GM23338 (cell line): ENCODE measurements at regions not wholly inside any gene's neighbourhood (a gene's known extent, or its start where the extent isn't known, plus 50 kb on each side); places are given as distances from the start of the nearest gene placed in this dataset.

ENCODE experiments used
- ATAC-seq: fragments of 200-7000 bp; cut with Tn5 transposase; 3 replicates; pipeline ENCODE4 v1.9.1; 2020
- DNase-seq: peaks from one replicate; pipeline ENCODE4 v3.0.0-alpha.2; 2015; ENCODE audit warnings: low spot score
- H2AFZ ChIP-seq: fragments of 200-600 bp; sonication (generic); 2 replicates; pipeline ENCODE4 v1.8.0; 2016; ENCODE audit warnings: antibody characterized with exemption, mild to moderate bottlenecking, moderate library complexity
- H3F3A ChIP-seq: fragments of 200-600 bp; sonication (generic); replicated peaks from 2 replicates; pipeline ENCODE4 v1.8.0; 2017; ENCODE audit warnings: antibody characterized with exemption, mixed run types, low read depth
- H3K27ac ChIP-seq: fragments of 200-600 bp; sonication (generic); 2 replicates; pipeline ENCODE4 v1.6.1; 2016; ENCODE audit warnings: low read depth
- H3K27me3 ChIP-seq: fragments of 200-600 bp; sonication (generic); 2 replicates; pipeline ENCODE4 v1.8.0; 2016; ENCODE audit warnings: mild to moderate bottlenecking, mixed run types, moderate library complexity; ENCODE audit not compliant: insufficient read depth
- H3K36me3 ChIP-seq: fragments of 200-600 bp; sonication (generic); 2 replicates; pipeline ENCODE4 v1.8.0; 2016; ENCODE audit warnings: mild to moderate bottlenecking; ENCODE audit not compliant: insufficient read depth
- H3K4me1 ChIP-seq: fragments of 200-600 bp; sonication (generic); 2 replicates; pipeline ENCODE4 v1.8.0; 2016; ENCODE audit warnings: mild to moderate bottlenecking, moderate library complexity; ENCODE audit not compliant: insufficient read depth
- H3K4me2 ChIP-seq: fragments of 200-600 bp; sonication (generic); 2 replicates; pipeline ENCODE4 v1.7.1; 2017; ENCODE audit warnings: mixed run types
- H3K4me3 ChIP-seq: fragments of 200-600 bp; sonication (generic); 2 replicates; pipeline ENCODE4 v1.6.1; 2016; ENCODE audit warnings: mixed run types
- H3K79me2 ChIP-seq: fragments of 200-600 bp; sonication (generic); replicated peaks from 2 replicates; pipeline ENCODE4 v1.8.0; 2017; ENCODE audit warnings: mild to moderate bottlenecking; ENCODE audit not compliant: insufficient read depth
- H3K9me2 ChIP-seq: fragments of 200-600 bp; sonication (generic); 2 replicates; pipeline ENCODE4 v1.8.0; 2017; ENCODE audit not compliant: insufficient read depth
- H4K20me1 ChIP-seq: fragments of 200-600 bp; sonication (generic); replicated peaks from 2 replicates; pipeline ENCODE4 v1.8.0; 2017; ENCODE audit warnings: mild to moderate bottlenecking; ENCODE audit not compliant: insufficient read depth
- H3K27ac Mint-ChIP-seq: 2 replicates; pipeline ENCODE4 v1.8.0; 2020; ENCODE audit warnings: inconsistent platforms, mild to moderate bottlenecking, moderate library complexity, mixed read lengths
- H3K27me3 Mint-ChIP-seq: 3 replicates; pipeline ENCODE4 v1.8.0; 2022; ENCODE audit warnings: low read depth, mild to moderate bottlenecking, moderate library complexity, mixed read lengths, inconsistent platforms; ENCODE audit not compliant: insufficient read depth, poor library complexity
- H3K36me3 Mint-ChIP-seq: 3 replicates; pipeline ENCODE4 v1.8.0; 2021; ENCODE audit warnings: low read depth, mild to moderate bottlenecking, inconsistent platforms, moderate library complexity, mixed read lengths
- H3K4me1 Mint-ChIP-seq: 3 replicates; pipeline ENCODE4 v1.8.0; 2020; ENCODE audit warnings: mild to moderate bottlenecking, inconsistent platforms, mixed read lengths
- H3K4me3 Mint-ChIP-seq: 3 replicates; pipeline ENCODE4 v1.8.0; 2021; ENCODE audit warnings: moderate library complexity, mild to moderate bottlenecking, inconsistent platforms, mixed read lengths
- H3K9me3 Mint-ChIP-seq: 3 replicates; pipeline ENCODE4 v1.8.0; 2020; ENCODE audit warnings: moderate library complexity, mild to moderate bottlenecking, inconsistent platforms, mixed read lengths
- CREB1 ChIP-seq: fragments of 250-450 bp; sonication (Bioruptor Pico); IDR thresholded peaks from 2 replicates; pipeline ENCODE4 v1.5.0; 2020; ENCODE audit warnings: low read depth, mild to moderate bottlenecking, moderate library complexity
- CTCF ChIP-seq, 2 experiments: fragments of 200-600 bp in 1 of 2; sonication (generic) in 1 of 2; conservative IDR thresholded peaks; 2 replicates each; pipeline versions ENCODE4 v1.5.1 to v1.6.1; 2016 to 2017; ENCODE audit warnings: antibody characterized with exemption in 2 of 2, low read depth in 2 of 2, mild to moderate bottlenecking in 2 of 2, moderate library complexity in 1 of 2
- EZH2phosphoT487 ChIP-seq: fragments of 200-600 bp; sonication (generic); IDR thresholded peaks from one replicate; pipeline ENCODE4 v1.8.1; 2018; ENCODE audit warnings: antibody characterized with exemption; ENCODE audit not compliant: unreplicated experiment
- JUNB ChIP-seq: IDR thresholded peaks from one replicate; pipeline ENCODE4 v1.6.1; 2016; ENCODE audit warnings: antibody characterized with exemption; ENCODE audit not compliant: unreplicated experiment
- NANOG ChIP-seq: IDR thresholded peaks from 2 replicates; pipeline ENCODE4 v1.6.1; 2016; ENCODE audit warnings: antibody characterized with exemption, borderline replicate concordance
- POLR2AphosphoS5 ChIP-seq: IDR thresholded peaks from 2 replicates; pipeline ENCODE4 v1.6.1; 2016; ENCODE audit warnings: antibody characterized with exemption, low read depth
- ZNF114 ChIP-seq: fragments of 250-450 bp; sonication (Bioruptor Pico); IDR thresholded peaks from 2 replicates; pipeline ENCODE4 v1.5.0; 2020; ENCODE audit warnings: mild to moderate bottlenecking, moderate library complexity
- ZNF331 ChIP-seq: fragments of 250-450 bp; sonication (Bioruptor Pico); IDR thresholded peaks from 2 replicates; pipeline ENCODE4 v1.5.0; 2020; ENCODE audit warnings: low read depth, mild to moderate bottlenecking, moderate library complexity
- ZNF462 ChIP-seq: fragments of 250-450 bp; sonication (Bioruptor Pico); IDR thresholded peaks from 2 replicates; pipeline ENCODE4 v1.5.0; 2020; ENCODE audit warnings: mild to moderate bottlenecking, moderate library complexity

- TF ChIP-seq ZNF462 (CRISPR knock-in tag) (no peak), ZNF331 (CRISPR knock-in tag) (no peak)
These were observed 271.4 kb upstream of the GRM3 start (continued) for GRCh38 chr7:86372262-86372661.

- H3K27me3 Mint-ChIP-seq, result no peaks in the 10 kb centered on the region
- no peaks in the 10 kb centered on the region for H3F3A ChIP-seq
- no peak overlapping the region for H3K4me3 Mint-ChIP-seq
- no peak overlapping the region for H3K4me2 ChIP-seq
- H4K20me1 ChIP-seq, result no peaks in the 10 kb centered on the region
- H3K79me2 ChIP-seq, result no peaks in the 10 kb centered on the region
- ATAC-seq (no peak), DNase-seq (no peak)
- H3K9me3 Mint-ChIP-seq, result no peaks in the 10 kb centered on the region; the same call in 2 of the 3 replicates
- no peaks in the 10 kb centered on the region for H3K36me3 Mint-ChIP-seq
- H3K9me2 ChIP-seq, result no peaks in the 10 kb centered on the region; the same call in 1 of the 2 replicates
- H3K4me1 ChIP-seq, result 0 out of 2 replicates have a peak, but pooled peaks cover 5% of the 10 kb centered on the region
- H3K4me1 Mint-ChIP-seq, result peaks cover 9% of the 10 kb centered on the region; the same call in 2 of the 3 replicates
- no peaks in the 10 kb centered on the region for H3K27me3 ChIP-seq
- H3K4me3 ChIP-seq, result no peak overlapping the region
- H3K27ac ChIP-seq, result no peak overlapping the region
- H3K27ac Mint-ChIP-seq, result no peak overlapping the region
- no peak overlapping the region for H2AFZ ChIP-seq
- no peaks in the 10 kb centered on the region for H3K36me3 ChIP-seq
- no peak for TF ChIP-seq ZNF462 (CRISPR knock-in tag)
- TF ChIP-seq CREB1 (CRISPR knock-in tag), result no peak
- no peak for TF ChIP-seq CTCF (conservative IDR thresholded peaks at IDR 0.05; ENCODE audit: low read depth in 2 of 2)
- no peak for TF ChIP-seq EZH2phosphoT487
- no peak for TF ChIP-seq ZNF114 (CRISPR knock-in tag)
- TF ChIP-seq JUNB, result no peak
- no peak for TF ChIP-seq POLR2AphosphoS5
- TF ChIP-seq NANOG, result no peak
These were observed 276.8 kb upstream of the GRM3 start for GRCh38 chr7:86366946-86367345.
